HG02588 (cell line): ENCODE measurements at regions not wholly inside any gene's neighbourhood (a gene's known extent, or its start where the extent isn't known, plus 50 kb on each side); places are given as distances from the start of the nearest gene placed in this dataset.
"Not testable (repeated sequence)": the region's sequence is repeated elsewhere in the genome, so short reads cannot be mapped to it uniquely, and the experiment has no call there.

Experiments
- ATAC-seq: cut with Tn5 transposase; IDR thresholded peaks from one replicate; pipeline ENCODE4 v1.9.1; 2021; ENCODE audit warnings: mild to moderate bottlenecking, moderate library complexity; ENCODE audit not compliant: unreplicated experiment

DNA sequence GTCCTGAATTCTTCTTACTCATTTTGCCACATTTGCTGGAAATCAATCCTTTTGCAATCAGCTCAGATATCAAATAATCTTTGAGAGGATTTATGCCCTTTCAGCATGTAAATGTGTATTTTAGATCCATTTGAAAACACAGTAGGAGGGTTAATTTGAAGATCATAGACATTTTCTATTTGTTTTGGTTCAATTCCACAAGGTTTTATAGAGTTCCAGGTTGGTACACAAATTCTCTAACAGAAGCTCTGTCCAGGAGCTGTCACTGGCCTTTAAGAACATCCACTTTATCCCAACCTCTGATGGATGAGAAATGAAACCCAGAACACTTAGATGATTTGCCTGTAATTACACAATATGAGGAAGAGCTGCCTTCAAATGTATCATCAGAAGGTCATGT lies 157.3 kb upstream of the CHAC2 start:
- no peak for ATAC-seq

- no peak for ATAC-seq
Measured at GRCh38 chr2:53609551-53609950, 158.1 kb upstream of the CHAC2 start.

GRCh38 chr2:53608293-53608692 lies 159.3 kb upstream of the CHAC2 start:
- no peak for ATAC-seq

GRCh38 chr2:53600815-53601214 lies 166.8 kb upstream of the CHAC2 start:
- no peak for ATAC-seq

GRCh38 chr2:53586733-53587612 lies 180.6 kb upstream of the CHAC2 start:
- ATAC-seq = not testable (repeated sequence)

GRCh38 chr2:53584986-53585385 lies 182.6 kb upstream of the CHAC2 start:
- no peak for ATAC-seq

GRCh38 chr2:53583583-53583982 lies 184.0 kb upstream of the CHAC2 start:
- ATAC-seq = no peak

DNA sequence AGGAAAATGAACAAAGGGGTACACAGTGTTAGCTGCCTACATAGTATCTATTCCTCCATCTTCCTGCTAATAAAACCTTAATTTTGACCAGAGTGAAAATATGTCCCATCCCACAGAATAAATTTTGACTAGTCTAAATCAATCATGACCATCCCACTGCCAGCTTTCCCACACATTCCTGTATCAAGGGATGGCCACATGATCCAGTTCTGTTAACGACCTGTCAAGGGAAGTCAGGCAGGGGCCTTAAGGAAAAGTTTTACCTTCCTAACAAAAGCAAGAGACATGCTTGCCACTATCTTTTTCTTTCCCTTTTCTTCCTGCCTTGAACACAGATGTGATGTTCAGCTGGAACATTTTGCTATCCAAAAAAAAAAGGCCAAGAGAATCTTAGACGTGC lies 185.0 kb upstream of the CHAC2 start:
- ATAC-seq = no peak

DNA sequence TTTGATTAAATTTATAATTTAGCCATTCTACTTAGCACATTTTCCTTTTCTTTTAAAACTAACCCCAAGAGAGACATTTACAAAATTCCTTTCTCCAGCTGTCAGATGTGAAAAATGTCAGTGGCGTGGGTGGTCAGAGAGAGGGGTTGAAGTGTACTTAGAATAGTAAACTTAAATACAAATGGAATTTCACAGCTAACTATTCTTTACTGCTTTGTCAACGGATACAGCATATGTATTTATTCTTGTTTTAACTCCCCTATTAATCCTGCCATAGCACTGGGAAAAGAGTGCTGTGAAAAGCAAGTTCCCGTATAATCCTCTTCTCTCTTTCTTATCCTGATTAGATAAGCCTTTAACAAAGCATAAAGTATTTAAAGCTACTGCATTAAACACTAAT lies 191.4 kb upstream of the CHAC2 start:
- ATAC-seq = no peak

DNA sequence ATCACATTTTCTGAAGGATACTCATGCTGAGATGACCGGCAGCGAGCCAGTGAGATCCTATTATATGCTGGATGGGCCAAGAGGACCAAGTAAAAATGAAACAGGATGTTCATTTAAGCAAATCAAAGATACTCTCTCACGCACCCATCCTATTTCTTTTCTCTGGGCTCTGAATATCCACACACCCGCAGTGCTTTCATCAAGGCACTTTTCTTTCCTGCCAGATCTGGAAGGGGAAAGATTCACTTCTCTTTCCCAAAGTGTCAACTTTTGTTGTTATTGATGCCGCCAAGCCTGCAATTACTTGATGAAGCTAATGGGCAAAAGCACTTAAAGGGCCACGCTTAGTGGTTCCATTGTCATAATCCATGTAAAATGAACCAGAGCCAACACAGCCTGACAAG lies 191.9 kb upstream of the CHAC2 start:
- no peak for ATAC-seq

DNA sequence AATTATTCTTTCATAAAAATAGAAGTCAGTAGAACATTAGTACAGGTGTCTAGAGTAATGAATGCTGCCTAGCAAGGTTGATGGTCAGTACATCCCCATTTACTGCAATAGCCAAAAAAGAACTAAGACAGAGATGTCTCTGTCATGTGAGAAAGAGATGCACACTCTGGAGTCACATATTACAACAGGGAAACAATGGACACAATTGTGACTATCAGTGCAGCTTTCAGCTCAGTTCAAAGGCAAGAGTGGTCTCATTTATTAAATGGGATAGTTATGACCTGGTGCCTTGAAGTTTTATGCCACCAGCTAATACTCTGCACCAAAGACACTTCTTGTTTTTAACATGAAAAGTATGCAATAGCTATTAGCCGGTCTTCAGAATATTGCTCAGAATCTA lies 194.9 kb upstream of the CHAC2 start:
- ATAC-seq = no peak

DNA sequence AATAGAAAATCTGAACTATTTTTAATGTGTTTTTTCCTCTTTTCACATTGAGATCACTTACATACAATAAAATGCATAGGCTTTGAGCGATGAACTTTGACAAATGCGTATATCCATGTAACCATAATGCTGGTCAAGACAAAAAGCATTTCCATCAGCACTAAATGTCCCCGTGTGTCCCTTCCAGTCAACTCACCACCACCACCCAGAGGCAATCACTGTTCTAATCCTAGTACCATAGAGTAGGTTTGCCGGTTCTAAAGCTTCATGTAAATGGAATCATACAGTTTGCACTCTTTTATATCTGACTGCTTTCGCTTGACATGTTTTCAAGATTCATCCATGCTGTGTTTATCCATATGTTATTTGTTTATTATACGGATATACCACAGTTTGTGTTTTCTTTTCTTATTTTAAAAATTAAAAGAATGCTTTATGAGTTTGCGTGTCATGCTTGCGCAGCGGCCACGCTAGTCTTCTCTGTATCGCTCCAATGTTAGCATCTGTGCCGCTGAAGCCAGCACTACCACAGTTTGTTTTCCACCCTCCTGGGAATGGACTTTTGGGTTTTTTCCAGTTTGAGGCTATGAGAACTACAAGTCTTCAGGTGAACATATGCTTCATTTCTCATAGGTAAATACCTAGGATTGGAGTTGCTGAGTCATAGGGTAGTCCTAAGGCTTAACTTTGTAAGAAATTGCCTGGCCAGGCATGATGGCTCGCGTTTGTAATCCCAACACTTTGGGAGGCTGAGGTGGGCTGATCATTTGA lies 197.5 kb upstream of the CHAC2 start:
- ATAC-seq = no peak

- no peak for ATAC-seq
Measured at GRCh38 chr2:53568469-53568868, 199.1 kb upstream of the CHAC2 start.

GRCh38 chr2:53567073-53567472 lies 200.5 kb upstream of the CHAC2 start:
- no peak for ATAC-seq

- no peak for ATAC-seq
Measured at GRCh38 chr2:53562407-53562806, 205.2 kb upstream of the CHAC2 start.

DNA sequence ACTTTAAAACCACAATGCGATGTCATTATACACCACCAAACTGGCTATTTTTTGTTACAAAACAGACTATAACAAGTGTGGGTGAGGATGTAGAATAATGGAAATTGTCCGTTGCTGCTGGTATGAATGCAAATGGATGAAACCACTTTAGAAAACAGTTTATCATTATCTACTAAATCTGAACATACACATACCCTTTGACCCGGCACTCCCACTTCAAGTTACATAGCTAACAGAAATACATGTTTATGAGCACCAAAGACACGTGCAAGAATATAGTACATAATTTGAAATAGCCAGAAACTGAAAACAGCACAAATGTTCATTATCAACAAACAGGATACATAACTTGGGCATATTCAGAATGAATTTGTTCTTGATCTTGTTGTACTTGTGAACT lies 206.4 kb upstream of the CHAC2 start:
- ATAC-seq = no peak

- no peak for ATAC-seq
Measured at GRCh38 chr2:53559302-53559966, 208.2 kb upstream of the CHAC2 start.

DNA sequence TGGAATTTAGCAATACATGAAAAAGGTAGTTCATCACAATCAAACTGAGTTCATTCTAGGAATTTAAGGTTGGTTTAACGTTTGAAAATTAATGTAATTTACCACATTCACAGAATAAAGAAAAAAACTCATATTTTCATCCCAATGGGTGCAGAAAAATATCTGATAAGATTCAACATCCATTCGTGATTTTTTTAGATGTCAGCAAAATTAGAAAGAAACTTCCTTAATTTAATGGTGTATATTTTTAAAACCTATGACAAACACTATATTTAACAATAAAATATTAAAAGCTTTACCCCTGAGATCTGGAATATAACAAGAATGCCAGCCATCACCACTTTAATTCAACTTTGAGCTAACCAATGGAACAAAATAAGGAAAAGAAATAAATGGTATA lies 208.7 kb upstream of the CHAC2 start:
- ATAC-seq = no peak

DNA sequence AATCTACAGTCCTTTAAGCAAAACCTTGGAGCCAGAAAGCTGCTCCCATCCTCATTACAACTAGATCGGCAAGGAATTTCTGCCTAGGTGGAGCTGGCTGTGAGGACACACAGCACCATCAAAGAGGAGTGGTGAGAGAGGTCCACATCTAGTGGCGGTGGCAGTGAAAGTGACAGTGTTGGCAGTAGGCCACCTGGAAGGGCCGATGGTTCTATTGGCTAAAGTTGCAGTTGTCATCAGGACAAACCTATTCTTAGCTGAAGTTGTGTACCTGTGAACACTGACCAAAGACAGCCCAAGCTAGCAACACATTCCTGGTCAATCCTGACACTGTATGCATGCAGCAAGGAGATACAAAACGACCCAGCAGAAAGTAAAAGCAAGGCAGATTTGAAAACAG lies 218.1 kb upstream of the CHAC2 start:
- no peak for ATAC-seq

GRCh38 chr2:53545604-53546003 lies 222.0 kb upstream of the CHAC2 start:
- no peak for ATAC-seq

DNA sequence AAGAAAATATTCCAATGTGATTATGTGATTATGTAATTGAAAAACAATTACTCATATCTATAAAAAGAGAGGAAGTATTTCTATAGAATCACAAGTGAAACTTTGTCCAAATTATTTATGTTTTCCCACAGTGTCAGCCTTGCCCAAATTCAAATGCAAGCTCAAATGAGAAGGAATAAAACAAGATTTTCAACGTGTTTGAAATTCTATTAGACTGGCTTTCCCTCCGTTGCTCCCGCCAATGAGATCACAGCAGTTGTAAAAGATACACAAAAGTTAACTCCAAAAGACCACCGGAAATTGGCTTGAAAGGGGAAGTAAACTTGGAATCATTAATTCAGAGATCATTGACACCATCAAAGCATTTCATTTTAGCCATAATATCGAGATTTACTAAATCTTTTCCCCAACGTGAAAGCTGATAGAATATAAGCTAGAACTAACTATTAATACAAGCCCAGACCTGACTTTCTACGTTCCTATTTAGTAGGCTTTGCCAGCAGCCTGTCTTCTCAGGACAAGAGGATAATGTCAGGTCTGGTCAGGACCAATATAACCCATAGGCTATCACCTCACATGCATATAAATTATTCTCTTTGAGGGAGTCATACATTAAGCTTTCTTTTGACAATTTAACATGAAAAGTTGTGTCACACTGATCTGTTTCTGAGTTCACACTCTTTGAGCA lies 222.6 kb upstream of the CHAC2 start:
- ATAC-seq = no peak
